SK-N-DZ (cell line): ENCODE measurements at regions not wholly inside any gene's neighbourhood (a gene's known extent, or its start where the extent isn't known, plus 50 kb on each side); places are given as distances from the start of the nearest gene placed in this dataset.
"Not testable (repeated sequence)": the region's sequence is repeated elsewhere in the genome, so short reads cannot be mapped to it uniquely, and the experiment has no call there.

Experiments used
- DNase-seq: peaks from one replicate; pipeline ENCODE4 v3.0.0-alpha.2; 2015; ENCODE audit warnings: low spot score

GRCh38 chr10:4240608-4241197 lies 455.7 kb upstream of the KLF6 start:
- DNase-seq: no peak

GRCh38 chr10:4239186-4239585 lies 454.2 kb upstream of the KLF6 start:
- no peak for DNase-seq

- DNase-seq: not testable (repeated sequence)
These were observed 451.9 kb upstream of the KLF6 start for GRCh38 chr10:4236905-4237304.

GRCh38 chr10:4234661-4235060 lies 449.7 kb upstream of the KLF6 start:
- no peak for DNase-seq

GRCh38 chr10:4231439-4231838 lies 446.4 kb upstream of the KLF6 start:
- no peak for DNase-seq

GRCh38 chr10:4230036-4230435 lies 445.0 kb upstream of the KLF6 start:
- DNase-seq: no peak

GRCh38 chr10:4229106-4229505 lies 444.1 kb upstream of the KLF6 start:
- no peak for DNase-seq

GRCh38 chr10:4227586-4227985 lies 442.6 kb upstream of the KLF6 start:
- no peak for DNase-seq

- no peak for DNase-seq
These were observed 442.0 kb upstream of the KLF6 start for GRCh38 chr10:4226941-4227540.

GRCh38 chr10:4224178-4224577 lies 439.2 kb upstream of the KLF6 start:
- DNase-seq: no peak

GRCh38 chr10:4221310-4221709 lies 436.3 kb upstream of the KLF6 start:
- not testable (repeated sequence) for DNase-seq

GRCh38 chr10:4219901-4220300 lies 434.9 kb upstream of the KLF6 start:
- no peak for DNase-seq

GRCh38 chr10:4217653-4218052 lies 432.6 kb upstream of the KLF6 start:
- DNase-seq: no peak

GRCh38 chr10:4217187-4217586 lies 432.2 kb upstream of the KLF6 start:
- no peak for DNase-seq

- no peak for DNase-seq
These were observed 431.7 kb upstream of the KLF6 start for GRCh38 chr10:4216726-4217125.

GRCh38 chr10:4215963-4216575 lies 431.1 kb upstream of the KLF6 start:
- no peak for DNase-seq

GRCh38 chr10:4215485-4215884 lies 430.5 kb upstream of the KLF6 start:
- DNase-seq: no peak

- DNase-seq: no peak
These were observed 429.9 kb upstream of the KLF6 start for GRCh38 chr10:4214908-4215307.

- DNase-seq: no peak
These were observed 428.4 kb upstream of the KLF6 start for GRCh38 chr10:4213441-4213840.

- DNase-seq: no peak
These were observed 427.2 kb upstream of the KLF6 start for GRCh38 chr10:4212111-4212630.

- no peak for DNase-seq
These were observed 423.5 kb upstream of the KLF6 start for GRCh38 chr10:4208499-4208898.

- DNase-seq: no peak
These were observed 420.1 kb upstream of the KLF6 start for GRCh38 chr10:4205113-4205512.

GRCh38 chr10:4202938-4203337 lies 417.9 kb upstream of the KLF6 start:
- DNase-seq: no peak
